DMS79 treated with DMSO at 0.1 percent for 48 hours (cell line): ENCODE measurements at regions not wholly inside any gene's neighbourhood (a gene's known extent, or its start where the extent isn't known, plus 50 kb on each side); places are given as distances from the start of the nearest gene placed in this dataset.

ENCODE experiments used
- DNase-seq: peaks from one replicate; lab custom pipeline; 2025; lab: John Stamatoyannopoulos, UW

- no peak for DNase-seq
Observed at GRCh38 chr7:13139436-13139835, 452.0 kb downstream of the ARL4A start.

GRCh38 chr7:13144673-13145072, 457.2 kb downstream of the ARL4A start:
- DNase-seq: no peak

- no peak for DNase-seq
Observed at GRCh38 chr7:13148548-13148947, 461.1 kb downstream of the ARL4A start.

GRCh38 chr7:13151978-13152377, 464.5 kb downstream of the ARL4A start:
- DNase-seq: no peak

DNA sequence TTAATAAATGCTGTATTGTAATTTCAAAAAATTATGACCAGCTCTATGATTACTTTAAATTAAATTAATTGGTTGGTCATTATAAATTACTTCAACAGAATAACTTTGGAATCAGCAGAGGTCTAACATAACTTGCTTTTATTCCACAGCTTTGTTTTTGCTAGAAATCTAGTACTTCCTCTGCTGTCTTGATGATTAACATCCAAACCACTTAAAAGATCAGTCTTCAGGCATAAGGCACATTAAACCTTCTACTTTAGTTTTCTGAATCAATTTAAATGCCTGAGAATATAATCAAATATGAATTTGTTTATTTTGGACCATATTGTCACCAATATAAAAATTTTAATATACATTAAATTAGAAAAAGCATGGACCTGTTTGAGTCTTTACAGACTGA, 465.3 kb downstream of the ARL4A start:
- DNase-seq: no peak

DNA sequence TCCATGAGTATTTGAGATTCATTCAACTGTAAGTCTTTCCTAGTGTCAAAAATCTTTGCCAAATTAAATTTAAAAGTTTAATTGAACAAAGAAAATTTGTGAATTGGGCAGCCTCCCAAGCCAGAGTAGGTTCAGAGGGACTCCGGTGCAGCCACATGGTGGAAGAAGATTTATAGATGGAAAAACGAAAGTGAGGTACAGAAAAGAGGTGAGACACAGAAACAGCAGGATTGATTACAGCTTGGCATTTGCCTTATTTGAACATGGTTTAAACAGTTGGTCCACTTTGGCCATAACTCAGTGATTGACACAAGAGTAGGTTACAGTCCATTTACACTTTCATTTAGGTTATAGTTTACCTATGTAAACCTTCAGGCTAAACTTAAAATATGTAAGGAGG, 465.8 kb downstream of the ARL4A start:
- DNase-seq: no peak

DNA sequence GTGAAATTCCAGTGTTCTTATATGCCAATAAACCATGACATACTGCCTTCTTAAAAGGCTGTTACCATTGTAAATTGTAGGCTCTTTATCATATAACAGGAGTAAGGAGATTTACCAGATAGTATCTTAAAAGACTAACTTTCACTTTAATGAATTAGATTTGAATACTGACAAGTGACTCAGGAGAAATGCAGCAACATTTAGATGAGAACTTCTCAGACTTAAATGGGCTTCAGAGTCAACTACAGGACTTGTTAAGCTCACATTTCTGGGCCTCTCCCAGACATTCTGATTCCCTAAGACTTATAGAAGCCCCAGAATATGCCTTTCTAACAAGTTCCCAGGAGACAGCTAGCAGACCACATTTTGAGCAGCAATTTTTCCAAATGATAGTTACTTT, 466.3 kb downstream of the ARL4A start:
- DNase-seq: no peak

GRCh38 chr7:13155188-13155587, 467.8 kb downstream of the ARL4A start:
- DNase-seq: no peak

DNA sequence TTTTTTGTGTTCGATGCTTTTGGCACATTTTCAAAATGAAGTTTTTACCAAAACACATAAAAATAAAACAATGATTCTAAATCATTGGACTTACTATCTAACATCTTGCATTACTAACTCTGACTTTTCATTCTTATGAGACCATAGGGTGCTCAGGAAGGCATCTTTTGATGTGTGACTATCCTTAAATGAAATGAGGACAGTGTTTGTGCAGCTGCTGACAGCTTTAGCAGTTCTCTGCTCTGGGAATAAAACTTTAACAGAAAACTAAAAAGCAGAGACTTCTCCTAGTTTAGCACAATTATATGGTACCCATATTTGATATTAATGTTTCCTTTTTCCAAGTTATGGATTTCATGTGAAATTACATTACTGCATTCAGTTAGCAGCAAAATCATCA, 471.6 kb downstream of the ARL4A start:
- no peak for DNase-seq

GRCh38 chr7:13159467-13160184, 472.2 kb downstream of the ARL4A start:
- no peak for DNase-seq

GRCh38 chr7:13161125-13161524, 473.7 kb downstream of the ARL4A start:
- no peak for DNase-seq

DNA sequence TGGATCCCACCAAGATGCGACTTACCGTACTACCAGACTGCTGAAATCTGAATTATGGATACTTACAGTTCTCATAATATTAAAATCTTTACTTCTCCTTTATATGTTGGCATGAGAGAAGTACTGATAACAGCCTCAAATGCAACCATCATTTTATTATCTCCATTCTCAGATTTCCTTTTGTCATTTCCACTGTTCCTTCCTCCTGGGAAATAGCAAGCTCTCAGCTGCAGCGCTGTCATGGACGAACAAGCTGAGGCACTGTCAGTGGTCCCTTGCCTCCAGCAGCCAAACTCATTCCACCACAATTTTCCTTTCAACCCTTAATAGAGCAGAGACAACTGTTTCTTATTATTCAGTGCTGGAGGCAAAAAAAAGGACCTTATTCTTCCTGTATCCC, 478.4 kb downstream of the ARL4A start:
- no peak for DNase-seq

GRCh38 chr7:13166801-13167200, 479.4 kb downstream of the ARL4A start:
- DNase-seq: no peak

GRCh38 chr7:13169356-13169755, 481.9 kb downstream of the ARL4A start:
- no peak for DNase-seq

- no peak for DNase-seq
Observed at GRCh38 chr7:13174991-13175390, 487.6 kb downstream of the ARL4A start.

GRCh38 chr7:13179011-13179582, 491.7 kb downstream of the ARL4A start:
- DNase-seq: no peak

DNA sequence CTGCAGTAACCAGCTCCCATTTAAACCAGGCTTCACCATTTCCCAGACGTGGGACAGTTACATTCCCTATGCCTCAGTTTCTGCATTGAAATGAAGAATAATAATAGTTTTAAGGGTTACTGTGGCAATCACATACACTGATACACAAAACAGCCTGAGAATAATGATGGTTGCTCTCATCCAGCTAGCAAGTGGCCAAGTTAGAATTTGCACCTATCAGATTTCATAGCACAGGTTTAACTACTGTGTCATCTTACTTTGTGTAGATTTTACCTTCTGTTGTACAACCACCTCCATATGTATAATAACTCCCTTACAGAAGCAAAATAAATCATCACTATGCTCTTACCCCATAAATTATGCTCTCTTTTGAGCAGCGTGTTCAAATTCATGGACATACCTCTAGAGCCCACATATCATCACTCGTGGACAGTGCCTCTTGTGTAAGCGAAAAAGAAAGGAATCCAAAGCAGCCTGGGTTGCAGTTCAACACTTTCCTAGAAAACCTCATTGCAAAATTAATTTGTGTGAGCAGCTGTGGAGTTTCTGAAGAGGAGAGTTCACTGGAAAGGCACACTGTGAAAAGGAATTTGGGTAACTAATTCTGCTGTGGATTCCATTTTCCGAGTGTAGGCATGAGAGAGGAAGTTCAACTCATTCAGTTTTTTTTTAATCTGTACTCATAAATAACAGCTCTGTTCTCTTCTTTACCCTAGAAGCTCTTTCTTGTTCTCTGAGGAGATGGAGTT, 492.5 kb downstream of the ARL4A start:
- no peak for DNase-seq

GRCh38 chr7:13181216-13181615, 493.8 kb downstream of the ARL4A start:
- peak; percentile 53 for DNase-seq

DNA sequence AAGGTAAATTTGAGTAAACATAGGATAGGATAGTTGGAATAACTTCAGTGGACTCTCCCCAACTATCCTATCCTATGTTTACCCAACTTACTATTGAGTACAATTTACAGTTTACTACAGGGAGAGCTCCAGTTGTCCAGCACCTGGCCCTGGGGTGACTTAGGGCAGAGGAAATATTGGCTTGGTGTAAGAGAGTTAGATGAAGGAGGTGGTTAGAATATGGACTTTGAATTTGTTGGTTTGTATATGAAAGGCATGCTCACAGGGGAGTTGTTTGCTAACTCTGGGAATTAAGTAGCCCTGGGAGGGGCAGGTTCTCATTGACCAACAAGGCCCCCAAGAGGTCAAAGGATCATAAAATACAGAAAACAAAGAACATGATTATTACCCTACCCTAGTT, 497.7 kb downstream of the ARL4A start:
- no peak for DNase-seq

DNA sequence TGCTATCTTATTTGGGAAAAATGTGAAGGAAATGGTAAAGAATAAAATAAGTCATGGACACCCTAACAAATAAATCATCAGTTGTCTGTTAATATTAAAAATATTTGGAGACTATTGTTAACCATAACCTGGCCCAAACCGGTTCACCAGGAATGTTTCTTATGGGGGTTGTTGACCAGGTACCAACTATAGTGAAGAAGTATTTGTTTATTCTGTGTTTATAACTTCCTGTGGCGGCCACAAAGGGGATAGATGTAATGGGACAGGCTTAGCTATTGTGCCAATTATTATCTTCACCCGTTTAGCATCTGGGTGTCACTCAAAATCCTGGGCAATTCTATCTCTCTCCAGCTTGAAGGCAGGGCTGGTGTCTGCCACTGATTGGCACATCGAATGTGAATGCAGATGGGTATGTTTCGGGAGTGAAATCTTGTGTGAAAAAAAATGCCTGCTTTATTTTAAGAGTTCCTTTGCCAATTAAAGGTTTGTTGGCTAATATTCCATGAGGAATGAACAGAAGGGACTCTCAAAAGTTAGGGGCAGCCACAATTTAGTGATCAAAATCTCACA, 500.9 kb downstream of the ARL4A start:
- no peak for DNase-seq

GRCh38 chr7:13188922-13189321, 501.5 kb downstream of the ARL4A start:
- DNase-seq: no peak

DNA sequence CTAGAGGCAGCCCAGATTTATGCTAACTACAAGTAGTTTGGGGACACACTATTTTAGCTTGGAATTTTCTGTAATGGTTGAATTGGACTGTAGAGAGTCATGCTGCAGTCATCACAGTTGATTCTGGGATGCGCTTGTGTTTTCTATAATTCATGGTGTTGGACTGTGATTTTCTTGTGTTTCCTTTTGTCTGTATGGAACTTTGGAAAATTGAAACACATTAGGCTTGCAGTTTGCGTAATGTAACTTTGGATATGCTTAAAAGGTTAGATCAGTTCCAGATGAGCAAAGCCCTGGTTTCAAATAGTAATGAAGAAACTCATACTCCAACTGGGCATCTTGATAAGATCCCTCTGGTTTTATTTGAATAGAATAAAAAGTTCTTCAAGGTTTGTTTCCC, 502.2 kb downstream of the ARL4A start:
- DNase-seq: no peak

DNA sequence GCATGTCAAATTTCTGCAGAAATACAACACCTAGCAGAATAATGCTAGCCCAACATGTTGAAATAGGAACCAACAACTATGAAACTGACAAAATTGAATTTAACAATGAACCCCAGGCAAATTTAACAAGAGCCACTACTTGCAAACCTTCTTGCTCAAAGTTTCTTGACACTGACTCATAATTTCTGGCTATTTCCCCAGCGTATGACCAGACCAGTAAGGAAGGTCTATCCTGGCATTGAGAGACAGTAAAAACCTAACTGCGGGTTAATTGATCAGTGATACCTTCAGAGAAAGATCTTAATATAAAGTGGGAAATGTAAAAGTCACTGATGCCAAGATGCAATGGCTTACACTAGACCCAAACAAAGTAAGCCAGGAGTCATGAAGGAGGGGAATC, 510.1 kb downstream of the ARL4A start:
- DNase-seq: no peak
